HG03108 (cell line): ENCODE measurements at regions not wholly inside any gene's neighbourhood (a gene's known extent, or its start where the extent isn't known, plus 50 kb on each side); places are given as distances from the start of the nearest gene placed in this dataset.
"Not testable (repeated sequence)": the region's sequence is repeated elsewhere in the genome, so short reads cannot be mapped to it uniquely, and the experiment has no call there.

Experiments used
- ATAC-seq: cut with Tn5 transposase; IDR thresholded peaks from one replicate; pipeline ENCODE4 v1.9.1; 2021; ENCODE audit warnings: moderate library complexity; ENCODE audit not compliant: unreplicated experiment

GRCh38 chr17:12195418-12195817 is 174.7 kb downstream of the MAP2K4 start:
- no peak for ATAC-seq

- no peak for ATAC-seq
Observed at GRCh38 chr17:12201294-12201880, 180.7 kb downstream of the MAP2K4 start.

GRCh38 chr17:12209632-12210191 is 189.0 kb downstream of the MAP2K4 start:
- no peak for ATAC-seq

GRCh38 chr17:12220714-12221439 is 200.2 kb downstream of the MAP2K4 start:
- ATAC-seq = not testable (repeated sequence)

- ATAC-seq = no peak
Observed at GRCh38 chr17:12222392-12222791, 201.7 kb downstream of the MAP2K4 start.

GRCh38 chr17:12227547-12227946 is 206.9 kb downstream of the MAP2K4 start:
- no peak for ATAC-seq

GRCh38 chr17:12229335-12229734 is 208.7 kb downstream of the MAP2K4 start:
- ATAC-seq = no peak

GRCh38 chr17:12230481-12231354 is 210.0 kb downstream of the MAP2K4 start:
- no peak for ATAC-seq

GRCh38 chr17:12231355-12231682 is 210.6 kb downstream of the MAP2K4 start:
- no peak for ATAC-seq

GRCh38 chr17:12239021-12239420 is 218.3 kb downstream of the MAP2K4 start:
- ATAC-seq = not testable (repeated sequence)

GRCh38 chr17:12242345-12242954 is 221.8 kb downstream of the MAP2K4 start:
- no peak for ATAC-seq

- no peak for ATAC-seq
Observed at GRCh38 chr17:12247761-12248160, 227.1 kb downstream of the MAP2K4 start.

GRCh38 chr17:12250973-12251372 is 230.3 kb downstream of the MAP2K4 start:
- ATAC-seq = no peak

GRCh38 chr17:12252462-12252861 is 231.8 kb downstream of the MAP2K4 start:
- no peak for ATAC-seq

GRCh38 chr17:12254460-12254859 is 233.8 kb downstream of the MAP2K4 start:
- ATAC-seq = no peak

- ATAC-seq = no peak
Observed at GRCh38 chr17:12256380-12256995, 235.8 kb downstream of the MAP2K4 start.

GRCh38 chr17:12257176-12257575 is 236.5 kb downstream of the MAP2K4 start:
- ATAC-seq = no peak

- ATAC-seq = no peak
Observed at GRCh38 chr17:12261354-12261753, 240.7 kb downstream of the MAP2K4 start.

- ATAC-seq = no peak
Observed at GRCh38 chr17:12269751-12270150, 249.1 kb downstream of the MAP2K4 start.

- ATAC-seq = no peak
Observed at GRCh38 chr17:12277827-12278226, 257.1 kb downstream of the MAP2K4 start.

GRCh38 chr17:12282056-12282455 is 261.4 kb downstream of the MAP2K4 start:
- no peak for ATAC-seq
